Colonic mucosa (tissue), 4 donors: ENCODE measurements at regions not wholly inside any gene's neighbourhood (a gene's known extent, or its start where the extent isn't known, plus 50 kb on each side); places are given as distances from the start of the nearest gene placed in this dataset.

Source experiments
- DNase-seq: peaks from one replicate; pipeline ENCODE4 v3.0.0-alpha.2; 2020
- H3K27ac ChIP-seq: fragments of 200-600 bp; one replicate; pipeline ENCODE4 v1.8.0; 2021
- H3K27me3 ChIP-seq: fragments of 200-600 bp; one replicate; pipeline ENCODE4 v1.8.0; 2021
- H3K36me3 ChIP-seq: fragments of 200-600 bp; one replicate; pipeline ENCODE4 v1.8.0; 2021
- H3K4me1 ChIP-seq: fragments of 200-600 bp; one replicate; pipeline ENCODE4 v1.8.0; 2021; ENCODE audit warnings: mild to moderate bottlenecking
- H3K4me3 ChIP-seq: fragments of 200-600 bp; one replicate; pipeline ENCODE4 v1.8.0; 2021
- H3K9ac ChIP-seq, 2 donors: one replicate each; pipeline ENCODE4 v1.7.0; 2013; ENCODE audit warnings: control low read depth in 2 of 2, low read depth in 2 of 2, low read length in 2 of 2
- H3K9me3 ChIP-seq: fragments of 200-600 bp; one replicate; pipeline ENCODE4 v1.8.0; 2021
- intact Hi-C: fragments of 100-400 bp; cut with DNase I; formaldehyde crosslinking; loops from one replicate; pipeline ENCODE4 v1.14.1; 2022
- TF ChIP-seq, protein P1 (sequence below): fragments of 200-600 bp; IDR thresholded peaks from one replicate; pipeline ENCODE4 v1.8.0; 2022; ENCODE audit warnings: antibody characterized with exemption, mild to moderate bottlenecking
- donor health status: healthy.
- donor health status: DM: no; HTN: no; CAD: no.
- donor health status: DM: no; HTN: no; CAD: no.

DNA sequence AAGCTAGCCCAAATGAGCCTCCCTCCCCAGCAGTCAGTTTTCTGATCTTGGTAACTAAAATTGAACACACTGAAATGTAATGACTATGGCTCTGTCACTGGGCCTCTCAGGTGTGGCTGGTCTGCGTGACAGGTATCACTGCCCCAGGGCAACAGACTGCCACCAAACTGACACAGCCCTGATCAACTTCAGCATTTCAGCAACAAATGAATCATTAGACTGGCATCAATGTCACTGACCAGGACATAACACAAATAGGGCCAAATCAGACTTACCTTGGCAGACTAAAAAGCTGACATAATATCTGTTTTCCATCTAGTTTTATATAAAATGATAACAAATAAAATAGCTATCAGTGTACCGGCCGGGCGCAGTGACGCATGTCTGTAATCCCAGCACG lies 290.8 kb upstream of the CHAC2 start:
- TF ChIP-seq, protein P1, sequence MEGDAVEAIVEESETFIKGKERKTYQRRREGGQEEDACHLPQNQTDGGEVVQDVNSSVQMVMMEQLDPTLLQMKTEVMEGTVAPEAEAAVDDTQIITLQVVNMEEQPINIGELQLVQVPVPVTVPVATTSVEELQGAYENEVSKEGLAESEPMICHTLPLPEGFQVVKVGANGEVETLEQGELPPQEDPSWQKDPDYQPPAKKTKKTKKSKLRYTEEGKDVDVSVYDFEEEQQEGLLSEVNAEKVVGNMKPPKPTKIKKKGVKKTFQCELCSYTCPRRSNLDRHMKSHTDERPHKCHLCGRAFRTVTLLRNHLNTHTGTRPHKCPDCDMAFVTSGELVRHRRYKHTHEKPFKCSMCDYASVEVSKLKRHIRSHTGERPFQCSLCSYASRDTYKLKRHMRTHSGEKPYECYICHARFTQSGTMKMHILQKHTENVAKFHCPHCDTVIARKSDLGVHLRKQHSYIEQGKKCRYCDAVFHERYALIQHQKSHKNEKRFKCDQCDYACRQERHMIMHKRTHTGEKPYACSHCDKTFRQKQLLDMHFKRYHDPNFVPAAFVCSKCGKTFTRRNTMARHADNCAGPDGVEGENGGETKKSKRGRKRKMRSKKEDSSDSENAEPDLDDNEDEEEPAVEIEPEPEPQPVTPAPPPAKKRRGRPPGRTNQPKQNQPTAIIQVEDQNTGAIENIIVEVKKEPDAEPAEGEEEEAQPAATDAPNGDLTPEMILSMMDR = no peak
- Histone ChIP-seq H3K27ac (no peak overlapping the region), H3K9ac (no peak overlapping the region), H3K4me1 (no peaks in the 10 kb centered on the region), H3K27me3 (no peaks in the 10 kb centered on the region), H3K4me3 (no peak overlapping the region), H3K9me3 (no peaks in the 10 kb centered on the region), H3K36me3 (no peaks in the 10 kb centered on the region)
- intact Hi-C loops = no loop called here
- DNase-seq = no peak

GRCh38 chr2:53475766-53476165 lies 291.8 kb upstream of the CHAC2 start:
- TF ChIP-seq, protein P1 = no peak
- Histone ChIP-seq H3K4me3 (no peak overlapping the region), H3K27ac (no peak overlapping the region), H3K9ac (no peak overlapping the region), H3K27me3 (no peaks in the 10 kb centered on the region), H3K36me3 (no peaks in the 10 kb centered on the region), H3K4me1 (no peaks in the 10 kb centered on the region), H3K9me3 (no peaks in the 10 kb centered on the region)
- intact Hi-C loops = no loop called here
- no peak for DNase-seq

- Histone ChIP-seq H3K27ac (no peak overlapping the region), H3K9me3 (no peaks in the 10 kb centered on the region), H3K4me3 (no peak overlapping the region), H3K4me1 (no peaks in the 10 kb centered on the region), H3K9ac (no peak overlapping the region), H3K27me3 (no peaks in the 10 kb centered on the region), H3K36me3 (no peaks in the 10 kb centered on the region)
- intact Hi-C loops = no loop called here
- TF ChIP-seq, protein P1 = no peak
- no peak for DNase-seq
Measured at GRCh38 chr2:53475321-53475720, 292.3 kb upstream of the CHAC2 start.

DNA sequence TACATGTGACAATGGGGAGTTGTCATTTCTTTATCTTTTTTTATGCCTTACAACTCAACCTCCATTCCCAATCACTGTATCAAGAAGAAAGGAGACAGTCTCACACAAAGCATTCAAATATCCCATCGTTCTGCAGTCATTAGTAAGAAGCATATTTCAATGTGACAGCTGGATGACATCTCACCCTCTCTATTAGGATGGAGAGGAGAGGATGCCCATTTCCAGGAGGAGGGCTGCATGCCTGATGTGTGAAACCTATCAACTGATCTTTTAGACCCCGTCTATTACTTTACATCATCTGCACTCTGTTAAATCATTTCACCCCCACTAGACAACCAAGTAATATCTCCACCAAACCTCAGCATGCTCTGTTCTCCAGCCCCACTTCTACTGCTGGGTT lies 292.7 kb upstream of the CHAC2 start:
- no peaks in the 10 kb centered on the region for H3K27me3 ChIP-seq
- H3K27ac ChIP-seq = no peak overlapping the region
- no peak for DNase-seq
- H3K9ac ChIP-seq = no peak overlapping the region
- intact Hi-C loops = no loop called here
- H3K4me1 ChIP-seq = no peaks in the 10 kb centered on the region
- no peaks in the 10 kb centered on the region for H3K9me3 ChIP-seq
- H3K4me3 ChIP-seq = no peak overlapping the region
- TF ChIP-seq, protein P1 = no peak
- H3K36me3 ChIP-seq = no peaks in the 10 kb centered on the region

DNA sequence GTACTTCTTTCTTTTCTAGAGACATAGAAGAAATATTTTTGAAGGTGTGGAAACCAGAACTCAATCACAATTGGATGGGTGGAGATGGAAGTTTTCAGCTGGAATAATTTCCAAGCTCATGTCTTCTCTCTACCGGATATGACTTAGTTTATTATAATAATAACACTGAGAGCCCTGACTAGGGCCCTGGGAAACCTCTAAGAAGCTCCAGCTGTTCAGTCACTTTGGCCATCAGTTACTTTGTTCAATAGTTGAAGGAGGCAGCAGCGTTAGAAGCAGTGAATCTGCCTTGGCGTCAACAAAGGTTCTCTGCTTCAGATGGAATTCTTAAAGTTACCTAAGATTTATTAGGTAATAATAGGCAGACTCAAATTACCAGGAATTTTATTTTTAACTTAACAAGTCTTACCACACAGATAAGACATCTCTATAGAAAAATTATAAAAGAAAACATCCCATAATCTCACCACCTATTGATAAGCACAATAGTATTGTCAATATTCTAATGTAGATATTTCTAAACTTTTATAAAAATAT lies 293.8 kb upstream of the CHAC2 start:
- intact Hi-C loops = no loop called here

More for the DNA sequence above, 293.8 kb upstream of the CHAC2 start:
- no peak overlapping the region for H3K4me3 ChIP-seq
- H3K9me3 ChIP-seq = no peaks in the 10 kb centered on the region
- no peak overlapping the region for H3K9ac ChIP-seq
- H3K4me1 ChIP-seq = no peaks in the 10 kb centered on the region
- DNase-seq = no peak
- no peak overlapping the region for H3K27ac ChIP-seq
- H3K36me3 ChIP-seq = no peaks in the 10 kb centered on the region
- TF ChIP-seq, protein P1 = no peak
- no peaks in the 10 kb centered on the region for H3K27me3 ChIP-seq
